ENCODE measurements at regions not wholly inside any gene's neighbourhood (a gene's known extent, or its start where the extent isn't known, plus 50 kb on each side); places are given as distances from the start of the nearest gene placed in this dataset.

GRCh38 chr11:103826856-103827255 lies 209.6 kb upstream of the DDI1 start:
- no peak for DNase-seq (ENCODE audit: low spot score)
- TF ChIP-seq CTCF (conservative IDR thresholded peaks at IDR 0.05; ENCODE audit: low read depth, low read length) (no peak), EZH2 (IDR thresholded peaks at IDR 0.05; ENCODE audit: borderline replicate concordance, low read depth, low read length, poor library complexity, severe bottlenecking) (no peak)
- no peaks in the 10 kb centered on the region for H3K4me1 ChIP-seq (ENCODE audit: insufficient read depth, low read length, poor library complexity, severe bottlenecking)
- POLR2A ChIA-PET (ENCODE audit: low non-redundant PET) = no interaction called here
- H3K36me3 ChIP-seq (ENCODE audit: insufficient read depth, low read length, poor library complexity, severe bottlenecking) = no peaks in the 10 kb centered on the region
- H3K4me3 ChIP-seq (ENCODE audit: low read depth, low read length, poor library complexity, severe bottlenecking) = no peak overlapping the region
- no TSS peak for BruUV-seq (replicated peaks)
- intact Hi-C loops (cut with micrococcal nuclease; ENCODE audit: unreplicated experiment) = no loop called here
- peaks cover under 1% of the 10 kb centered on the region for H3K9me3 ChIP-seq (ENCODE audit: low read depth, low read length, poor library complexity, severe bottlenecking)
- CTCF ChIA-PET = no interaction called here
- no peak overlapping the region for H3K27ac ChIP-seq (ENCODE audit: low read depth, low read length, poor library complexity, severe bottlenecking)
- no peaks in the 10 kb centered on the region for H3K27me3 ChIP-seq (replicated peaks; ENCODE audit: insufficient read depth, low read depth, low read length, poor library complexity)

- DNase-seq (ENCODE audit: low spot score) = no peak
- H3K36me3 ChIP-seq (ENCODE audit: insufficient read depth, low read length, poor library complexity, severe bottlenecking) = no peaks in the 10 kb centered on the region
- TF ChIP-seq EZH2 (IDR thresholded peaks at IDR 0.05; ENCODE audit: borderline replicate concordance, low read depth, low read length, poor library complexity, severe bottlenecking) (no peak), CTCF (conservative IDR thresholded peaks at IDR 0.05; ENCODE audit: low read depth, low read length) (no peak)
- no peaks in the 10 kb centered on the region for H3K4me1 ChIP-seq (ENCODE audit: insufficient read depth, low read length, poor library complexity, severe bottlenecking)
- H3K27ac ChIP-seq (ENCODE audit: low read depth, low read length, poor library complexity, severe bottlenecking) = no peak overlapping the region
- intact Hi-C loops (cut with micrococcal nuclease; ENCODE audit: unreplicated experiment) = no loop called here
- H3K4me3 ChIP-seq (ENCODE audit: low read depth, low read length, poor library complexity, severe bottlenecking) = no peak overlapping the region
- peaks cover 3% of the 10 kb centered on the region for H3K9me3 ChIP-seq (ENCODE audit: low read depth, low read length, poor library complexity, severe bottlenecking)
- ChIA-PET POLR2A (ENCODE audit: low non-redundant PET) (no interaction called here), CTCF (no interaction called here)
- H3K27me3 ChIP-seq (replicated peaks; ENCODE audit: insufficient read depth, low read depth, low read length, poor library complexity) = no peaks in the 10 kb centered on the region
- no TSS peak for BruUV-seq (replicated peaks)
Observed at GRCh38 chr11:103829596-103829995, 206.8 kb upstream of the DDI1 start.

- no TSS peak for BruUV-seq (replicated peaks)
- Histone ChIP-seq H3K9me3 (ENCODE audit: low read depth, low read length, poor library complexity, severe bottlenecking) (peaks cover 3% of the 10 kb centered on the region), H3K27ac (ENCODE audit: low read depth, low read length, poor library complexity, severe bottlenecking) (no peak overlapping the region), H3K27me3 (replicated peaks; ENCODE audit: insufficient read depth, low read depth, low read length, poor library complexity) (no peaks in the 10 kb centered on the region), H3K4me3 (ENCODE audit: low read depth, low read length, poor library complexity, severe bottlenecking) (no peak overlapping the region), H3K36me3 (ENCODE audit: insufficient read depth, low read length, poor library complexity, severe bottlenecking) (no peaks in the 10 kb centered on the region), H3K4me1 (ENCODE audit: insufficient read depth, low read length, poor library complexity, severe bottlenecking) (no peaks in the 10 kb centered on the region)
- no peak for DNase-seq (ENCODE audit: low spot score)
- CTCF ChIA-PET = no interaction called here
- TF ChIP-seq CTCF (conservative IDR thresholded peaks at IDR 0.05; ENCODE audit: low read depth, low read length) (no peak), EZH2 (IDR thresholded peaks at IDR 0.05; ENCODE audit: borderline replicate concordance, low read depth, low read length, poor library complexity, severe bottlenecking) (no peak)
- intact Hi-C loops (cut with micrococcal nuclease; ENCODE audit: unreplicated experiment) = no loop called here
- POLR2A ChIA-PET (ENCODE audit: low non-redundant PET) = no interaction called here
Observed at GRCh38 chr11:103830205-103830604, 206.2 kb upstream of the DDI1 start.

Measured in A673 (cell line).